T follicular helper cell (primary cell): ENCODE measurements at regions not wholly inside any gene's neighbourhood (a gene's known extent, or its start where the extent isn't known, plus 50 kb on each side); places are given as distances from the start of the nearest gene placed in this dataset.
"Not testable (repeated sequence)": the region's sequence is repeated elsewhere in the genome, so short reads cannot be mapped to it uniquely, and the experiment has no call there.

Experiments used
- DNase-seq: peaks from one replicate; pipeline ENCODE4 v3.0.0-alpha.2; 2020; ENCODE audit warnings: low read depth

DNA sequence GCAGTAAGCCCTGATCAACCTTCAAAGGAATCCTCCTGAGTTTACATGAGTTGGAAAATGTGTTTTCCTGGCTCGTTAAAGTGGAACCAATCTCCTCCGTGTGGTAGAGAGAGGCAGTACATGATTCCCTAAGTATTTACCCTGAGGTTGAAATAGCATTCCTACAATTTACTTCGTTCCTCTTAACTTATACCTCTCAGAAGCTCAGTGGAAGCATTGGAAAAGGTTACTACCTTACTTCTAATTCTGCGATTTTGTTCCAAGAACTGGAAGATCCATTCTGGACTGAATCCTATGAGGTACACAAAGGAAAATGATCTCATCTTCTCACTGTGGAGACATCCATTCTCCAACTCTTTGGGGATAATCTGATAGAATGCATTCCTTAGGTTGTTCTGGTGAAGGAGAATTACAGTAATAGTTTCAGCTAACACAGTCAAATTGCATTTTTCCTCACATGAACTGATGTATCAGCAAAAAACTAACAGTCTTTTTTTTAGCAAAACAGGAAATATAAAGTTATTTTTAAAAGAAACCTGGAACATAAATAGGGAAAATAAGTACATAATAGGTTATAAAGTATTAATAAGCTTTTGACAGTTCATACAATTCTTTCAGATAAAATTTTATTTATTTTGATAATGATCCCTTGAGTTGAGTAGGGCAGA is 475.6 kb downstream of the PDZRN4 start:
- no peak for DNase-seq

DNA sequence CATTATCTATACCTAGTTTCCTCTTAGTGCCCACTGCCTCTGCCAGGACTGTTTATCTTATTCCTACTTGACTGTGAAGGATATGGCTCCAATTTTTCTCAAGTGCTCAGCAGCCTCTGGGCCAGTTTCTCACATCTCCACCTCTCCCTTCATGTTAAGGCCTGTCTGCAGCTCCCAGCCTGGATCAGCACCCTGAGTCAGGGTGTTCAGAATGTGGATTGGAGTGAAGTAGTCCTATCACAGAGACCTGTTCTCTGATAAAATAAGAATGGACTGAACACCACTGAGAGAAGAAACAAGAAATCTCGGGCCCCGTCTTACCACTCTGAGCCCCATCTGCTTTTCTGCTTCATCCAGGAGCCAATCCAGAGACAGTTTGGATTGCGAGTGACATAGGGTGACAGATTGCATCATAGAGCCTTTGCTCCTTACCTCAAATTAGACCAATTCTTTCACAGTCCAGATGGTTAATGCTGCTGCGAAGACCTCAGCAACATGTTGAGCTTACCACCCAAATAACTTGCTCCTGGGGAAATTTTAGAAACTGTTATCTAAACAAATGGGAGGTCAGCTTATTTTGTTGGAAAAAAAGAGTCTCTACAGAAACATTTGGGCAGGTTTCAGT is 473.1 kb downstream of the PDZRN4 start:
- no peak for DNase-seq

DNA sequence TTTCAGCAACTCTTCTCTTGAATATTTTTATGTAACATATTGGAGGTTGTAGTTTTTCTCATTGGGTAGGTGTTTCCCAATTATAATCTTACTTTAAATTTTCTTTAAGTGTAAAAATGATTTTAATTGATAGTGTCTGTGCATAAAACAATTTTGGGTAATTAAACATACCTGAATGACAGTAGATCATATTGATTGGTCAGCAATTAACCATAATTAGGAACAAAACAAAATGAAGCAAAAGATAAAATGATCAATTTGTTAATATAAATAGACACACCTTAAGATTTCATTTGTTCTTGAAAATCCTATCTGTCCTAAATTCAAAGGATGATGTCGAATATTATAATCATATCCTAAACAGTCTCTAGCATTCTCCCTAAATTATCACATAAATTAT is 468.3 kb downstream of the PDZRN4 start:
- no peak for DNase-seq

DNA sequence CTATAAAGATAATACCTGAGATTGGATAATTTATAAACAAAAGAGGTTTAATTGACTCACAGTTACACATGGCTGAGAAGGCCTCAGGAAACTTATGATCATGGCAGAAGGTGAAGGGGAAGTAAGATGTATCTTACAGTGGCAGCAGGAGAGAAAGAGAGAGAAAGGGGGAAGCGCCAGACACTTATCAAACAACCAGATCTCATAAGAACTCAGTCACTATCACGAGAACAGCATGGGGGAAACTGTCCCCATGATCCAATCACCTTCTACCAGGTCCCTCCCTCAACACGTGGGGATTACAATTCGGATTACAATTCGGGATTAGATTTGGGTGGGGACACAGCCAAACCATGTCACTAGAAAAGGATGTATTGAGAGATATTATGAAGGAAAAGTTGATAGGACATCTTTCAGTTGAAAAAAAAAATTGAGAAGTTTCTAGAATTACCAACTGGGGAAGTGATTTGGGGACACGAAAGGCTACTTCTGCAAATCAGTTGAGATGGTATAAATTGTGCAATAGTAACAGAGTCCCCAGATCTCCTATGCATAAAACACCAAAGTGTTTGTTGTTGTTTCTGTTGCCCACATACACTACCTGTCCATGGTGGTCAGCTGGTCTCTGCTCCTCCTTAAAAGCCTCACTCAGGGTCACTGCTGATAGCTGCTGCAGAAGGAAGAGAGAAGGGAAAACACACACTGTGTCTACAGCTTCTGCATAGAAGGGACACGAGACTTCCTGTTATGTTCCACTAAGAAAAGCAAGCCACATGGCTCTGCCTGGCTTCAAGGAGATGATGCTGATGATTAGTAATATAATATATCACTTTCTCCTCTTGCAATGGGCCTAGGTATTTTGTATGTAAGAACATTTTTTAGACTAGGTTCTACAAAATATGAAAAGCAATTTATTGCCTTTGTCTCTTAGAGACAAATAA is 465.5 kb downstream of the PDZRN4 start:
- no peak for DNase-seq

DNA sequence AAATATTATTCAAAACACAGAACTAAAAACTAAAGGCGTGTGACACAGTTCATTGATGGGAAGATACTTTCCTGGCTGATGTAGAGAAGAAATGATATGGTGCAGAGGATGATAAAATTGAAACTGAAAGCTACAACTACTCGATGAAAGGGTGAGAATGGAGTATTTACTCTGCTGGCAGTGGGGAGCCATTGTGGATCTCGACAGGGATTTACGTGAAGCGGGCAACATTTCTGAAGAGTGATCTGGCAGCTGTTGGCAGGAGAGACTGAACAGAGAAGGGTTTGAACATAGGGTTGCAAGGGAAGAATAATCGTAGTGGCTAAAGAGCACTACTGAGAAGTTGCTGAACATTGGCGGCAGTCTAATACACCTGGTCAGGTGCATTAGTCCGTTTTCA is 464.9 kb downstream of the PDZRN4 start:
- no peak for DNase-seq

DNA sequence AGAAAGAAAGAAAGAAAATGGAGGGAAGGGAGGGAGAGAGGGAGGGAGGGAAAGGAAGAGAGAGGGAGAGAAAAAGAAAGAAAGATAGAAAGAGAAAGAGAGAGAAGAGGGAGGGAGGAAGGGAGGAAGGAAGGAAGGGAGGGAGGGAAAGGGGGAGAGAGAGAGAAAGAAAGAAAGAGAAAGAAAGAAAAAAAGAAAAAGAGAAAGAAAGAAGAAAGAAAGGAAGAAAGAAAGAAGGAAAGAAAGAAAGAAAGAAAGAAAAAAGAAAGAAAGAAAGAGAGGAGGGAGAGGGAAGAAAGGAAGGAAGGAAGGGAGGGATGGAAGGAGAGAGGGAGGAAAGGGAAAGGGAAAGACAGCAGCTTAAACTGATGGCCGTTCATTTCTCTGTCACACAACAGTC is 457.5 kb downstream of the PDZRN4 start:
- no peak for DNase-seq

DNA sequence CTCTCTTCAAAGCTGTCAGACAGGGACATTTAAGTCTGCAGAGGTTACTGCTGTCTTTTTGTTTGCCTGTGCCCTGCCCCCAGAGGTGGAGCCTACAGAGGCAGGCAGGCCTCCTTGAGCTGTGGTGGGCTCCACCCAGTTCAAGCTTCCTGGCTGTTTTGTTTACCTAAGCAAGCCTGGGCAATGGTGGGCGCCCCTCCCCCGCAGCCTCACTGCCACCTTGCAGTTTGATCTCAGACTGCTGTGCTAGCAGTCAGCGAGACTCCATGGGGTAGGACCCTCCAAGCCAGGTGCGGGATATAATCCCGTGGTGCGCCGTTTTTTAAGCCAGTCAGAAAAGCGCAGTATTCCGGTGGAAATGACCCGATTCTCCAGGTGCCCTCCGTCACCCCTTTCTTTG is 454.7 kb downstream of the PDZRN4 start:
- DNase-seq, result not testable (repeated sequence)

DNA sequence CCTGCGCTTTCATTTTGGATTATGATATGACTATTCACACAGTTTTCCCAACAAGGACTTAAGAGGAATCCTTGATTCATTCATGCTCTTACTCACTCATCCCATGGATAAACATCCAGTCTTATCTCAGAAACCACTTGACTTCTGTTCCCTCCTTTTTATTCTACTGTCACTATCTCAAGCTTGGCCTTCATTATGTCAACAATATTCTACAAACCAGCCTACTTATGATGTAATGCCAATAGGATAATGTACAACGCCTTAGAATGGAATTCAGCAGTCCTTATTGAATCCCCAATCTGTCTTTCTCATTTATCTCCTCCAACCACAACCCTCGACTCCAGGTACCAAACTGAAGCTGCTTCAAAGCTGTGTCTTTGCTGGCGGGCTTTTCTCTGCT is 448.5 kb downstream of the PDZRN4 start:
- DNase-seq, result no peak

DNA sequence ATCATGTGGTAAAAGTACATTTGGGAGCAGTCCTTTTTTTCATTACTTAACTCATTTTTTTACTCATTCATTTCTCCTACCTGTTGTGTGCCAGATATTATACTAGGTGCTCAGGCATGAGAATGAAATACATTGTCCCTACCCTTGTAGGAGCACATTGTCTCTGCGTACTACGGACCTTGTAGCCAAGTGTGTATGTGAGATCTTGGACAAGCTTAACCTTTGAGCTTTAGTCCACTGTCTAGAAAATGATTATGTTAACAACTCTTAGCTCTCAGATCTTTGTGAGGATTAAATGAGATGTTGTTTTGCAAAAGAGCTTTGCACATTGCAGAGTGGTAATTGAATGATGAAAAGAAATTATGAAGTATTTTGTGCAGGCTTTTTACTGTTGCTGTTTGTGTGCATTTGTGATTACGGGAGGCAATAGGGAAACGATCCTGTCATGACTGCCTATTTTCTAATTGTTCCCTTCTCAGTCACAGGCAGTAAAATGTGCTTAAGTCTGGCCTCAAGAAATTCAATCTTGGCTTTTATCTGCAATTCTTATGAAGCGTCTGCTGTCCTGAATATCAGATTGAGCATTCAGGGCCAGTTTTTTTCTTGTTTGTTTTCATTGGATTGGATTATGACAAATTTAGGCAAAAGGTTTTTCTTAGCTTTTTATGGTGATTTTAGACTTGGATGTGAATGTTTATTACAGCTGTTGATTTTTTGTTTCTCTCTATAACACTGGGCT is 447.7 kb downstream of the PDZRN4 start:
- no peak for DNase-seq

DNA sequence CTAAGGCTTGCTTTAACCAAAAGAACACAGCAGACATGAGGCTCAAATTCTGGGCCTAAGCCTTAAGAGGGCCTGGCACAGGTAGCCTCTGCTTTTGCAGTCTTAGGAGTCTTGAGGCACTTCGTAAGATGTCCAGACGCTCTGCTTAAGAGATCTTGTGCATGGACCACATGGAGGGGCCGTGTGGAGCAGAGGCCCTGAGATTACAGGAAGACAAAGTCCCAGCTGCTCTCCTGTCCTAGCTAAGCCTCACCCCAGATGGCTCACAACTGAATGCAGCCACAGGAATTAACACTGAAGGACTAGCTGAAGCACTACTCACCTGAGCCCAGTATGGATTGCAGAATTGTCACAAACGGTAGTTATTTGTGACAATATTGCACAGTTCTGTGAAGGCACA is 446.0 kb downstream of the PDZRN4 start:
- no peak for DNase-seq

DNA sequence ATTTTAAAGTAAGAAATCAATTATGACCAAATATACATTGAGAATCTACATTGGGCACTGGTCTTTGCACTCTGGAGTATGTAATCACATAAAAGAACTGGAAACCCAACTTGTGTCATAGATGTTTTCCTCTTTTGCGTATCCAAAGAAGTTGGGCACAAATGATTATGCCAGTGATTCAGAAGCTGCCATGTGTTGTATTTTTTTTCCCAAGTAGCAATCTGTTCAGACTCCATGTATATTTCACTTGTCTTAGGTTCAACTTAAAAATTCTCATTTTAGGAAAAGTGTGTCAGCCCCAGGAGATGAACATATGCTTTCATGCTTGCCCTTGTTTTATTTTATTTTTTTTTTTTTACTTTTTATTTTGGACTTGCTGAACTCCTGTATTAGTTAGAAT is 441.5 kb downstream of the PDZRN4 start:
- DNase-seq, result no peak

DNA sequence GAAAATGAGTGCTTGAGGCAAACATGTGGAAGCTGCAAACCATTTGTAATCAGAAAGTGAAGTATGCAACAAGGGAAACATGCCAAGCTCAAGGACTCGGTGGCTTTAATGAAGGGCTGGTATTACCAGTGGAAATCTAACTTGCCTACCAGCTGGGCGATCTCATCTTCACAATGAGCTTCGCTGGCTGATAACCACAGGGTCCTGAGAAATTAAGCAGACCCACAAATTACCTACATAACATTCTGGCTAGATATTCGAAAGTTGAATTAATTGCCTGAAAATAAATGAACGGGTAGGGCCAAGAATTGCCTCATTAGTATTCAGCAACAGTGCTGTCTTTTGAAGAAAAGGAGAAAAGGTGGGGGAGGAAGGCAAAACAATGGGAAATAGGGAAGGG is 439.4 kb downstream of the PDZRN4 start:
- no peak for DNase-seq

DNA sequence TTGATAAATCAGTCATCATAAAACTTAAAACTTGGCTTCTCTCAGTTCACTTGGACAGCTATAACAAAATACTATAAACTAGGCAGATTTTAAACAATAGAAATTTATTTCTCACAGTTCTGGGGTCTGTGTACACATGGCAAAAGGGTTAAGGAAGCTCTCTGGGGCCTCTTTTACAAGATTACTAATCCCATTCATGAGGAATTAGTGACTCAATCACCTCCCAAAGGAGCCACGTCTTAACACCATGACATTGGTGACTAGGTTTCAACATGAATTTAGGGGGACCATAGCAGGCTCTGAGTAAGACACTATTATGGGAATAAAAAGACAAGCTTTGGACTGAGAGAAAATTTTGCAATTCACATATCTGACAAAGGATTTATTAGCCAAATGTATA is 436.5 kb downstream of the PDZRN4 start:
- DNase-seq, result no peak
